AG04449 (cell line): ENCODE measurements at regions not wholly inside any gene's neighbourhood (a gene's known extent, or its start where the extent isn't known, plus 50 kb on each side); places are given as distances from the start of the nearest gene placed in this dataset.

Source experiments
- CTCF ChIA-PET: fragments of 350-600 bp; formaldehyde crosslinking; extraction: SDS; loops from one replicate; lab custom pipeline; 2021; ENCODE audit warnings: antibody characterized with exemption; lab: Yijun Ruan, JAX
- POLR2A ChIA-PET: fragments of 400-600, 350-600 bp; formaldehyde crosslinking; extraction: SDS; loops from one replicate; lab custom pipeline; 2020; ENCODE audit warnings: antibody characterized with exemption, inconsistent platforms; lab: Yijun Ruan, JAX
- DNase-seq: peaks from one replicate; pipeline ENCODE4 v3.0.0-alpha.2; 2010; ENCODE audit warnings: low read depth, low spot score
- H3K4me3 ChIP-seq: 2 replicates; pipeline ENCODE4 v1.5.1; 2011; ENCODE audit warnings: low read depth, mild to moderate bottlenecking, control low read depth, low read length
- CTCF ChIP-seq: IDR thresholded peaks from one replicate; pipeline ENCODE4 v1.5.1; 2011; ENCODE audit warnings: mild to moderate bottlenecking, moderate library complexity, low read length, control low read depth, inconsistent platforms; ENCODE audit not compliant: insufficient read depth; ENCODE audit errors: missing control alignments

GRCh38 chr2:103353774-103354173 is 591.9 kb downstream of the TMEM182 start:
- POLR2A ChIA-PET: no interaction called here
- no peak for DNase-seq
- TF ChIP-seq CTCF: no peak
- CTCF ChIA-PET: no interaction called here
- no peak overlapping the region for H3K4me3 ChIP-seq

- ChIA-PET CTCF (no interaction called here), POLR2A (no interaction called here)
- no peak overlapping the region for H3K4me3 ChIP-seq
- TF ChIP-seq CTCF: no peak
- DNase-seq: no peak
Observed at GRCh38 chr2:103355287-103355686, 593.5 kb downstream of the TMEM182 start.

- H3K4me3 ChIP-seq: no peak overlapping the region
- no peak for DNase-seq
- ChIA-PET POLR2A (no interaction called here), CTCF (no interaction called here)
- TF ChIP-seq CTCF: no peak
Observed at GRCh38 chr2:103361712-103362111, 599.9 kb downstream of the TMEM182 start.

- TF ChIP-seq CTCF: no peak
- ChIA-PET CTCF (no interaction called here), POLR2A (no interaction called here)
- no peak for DNase-seq
- no peak overlapping the region for H3K4me3 ChIP-seq
Observed at GRCh38 chr2:103363639-103364038, 601.8 kb downstream of the TMEM182 start.

- no peak for TF ChIP-seq CTCF
- no peak for DNase-seq
- ChIA-PET CTCF (no interaction called here), POLR2A (no interaction called here)
- H3K4me3 ChIP-seq: no peak overlapping the region
Observed at GRCh38 chr2:103364177-103364576, 602.3 kb downstream of the TMEM182 start.

- no peak for TF ChIP-seq CTCF
- POLR2A ChIA-PET: no interaction called here
- no peak for DNase-seq
- CTCF ChIA-PET: no interaction called here
- no peak overlapping the region for H3K4me3 ChIP-seq
Observed at GRCh38 chr2:103365071-103365470, 603.2 kb downstream of the TMEM182 start.
